Caki2 (cell line): ENCODE measurements at regions not wholly inside any gene's neighbourhood (a gene's known extent, or its start where the extent isn't known, plus 50 kb on each side); places are given as distances from the start of the nearest gene placed in this dataset.
"Not testable (repeated sequence)": the region's sequence is repeated elsewhere in the genome, so short reads cannot be mapped to it uniquely, and the experiment has no call there.

Source experiments
- DNase-seq: peaks from one replicate; pipeline ENCODE4 v3.0.0-alpha.2; 2015; ENCODE audit warnings: low read depth
- in situ Hi-C: cut with HindIII; loops from 2 replicates; pipeline ENCODE4 v1.10.0; 2016; ENCODE audit warnings: low sequenced_read_pairs, low pct_unique_long_range_greater_than_20kb, mixed read lengths

DNA sequence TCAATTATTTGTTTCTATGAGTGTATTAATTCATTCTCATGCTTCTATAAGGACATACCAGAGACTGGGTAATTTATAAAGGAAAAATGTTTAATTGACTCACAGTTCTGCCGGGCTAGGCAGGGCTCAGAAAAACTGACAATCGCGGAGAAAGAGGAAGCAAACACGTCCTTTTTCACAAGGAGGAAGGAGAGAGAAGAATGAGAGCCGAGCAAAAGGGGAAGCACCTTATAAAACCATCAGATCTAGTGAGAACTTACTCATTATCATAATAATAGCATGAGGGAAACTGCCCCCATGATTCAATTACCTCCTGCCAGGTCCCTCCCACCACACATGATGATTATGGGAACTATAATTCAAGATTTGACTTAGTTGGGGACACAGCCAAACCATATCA, 294.0 kb downstream of the DSC3 start:
- no peak for DNase-seq
- in situ Hi-C loops = no loop called here

DNA sequence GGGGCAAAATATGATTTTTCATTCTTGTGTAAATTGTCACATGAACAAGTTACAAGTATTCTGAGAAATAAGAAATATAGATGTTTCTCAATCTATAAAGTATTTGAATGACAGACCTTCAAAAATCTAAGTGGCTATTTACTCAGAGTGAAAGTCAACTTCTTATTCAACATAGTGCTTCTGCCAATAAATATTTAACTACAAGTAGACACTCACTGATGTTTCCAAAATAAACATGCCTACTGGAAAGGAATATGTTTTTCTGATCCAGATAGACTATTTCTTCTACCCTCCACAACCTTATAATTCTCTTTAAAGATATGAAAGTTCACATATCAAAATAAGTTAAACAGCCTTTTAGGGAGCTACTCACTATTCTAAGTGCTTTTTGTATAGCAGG, 296.3 kb downstream of the DSC3 start:
- no peak for DNase-seq
- in situ Hi-C loops = no loop called here

- in situ Hi-C loops = no loop called here
- no peak for DNase-seq
Observed at GRCh38 chr18:30743033-30743432, 299.5 kb downstream of the DSC3 start.

DNA sequence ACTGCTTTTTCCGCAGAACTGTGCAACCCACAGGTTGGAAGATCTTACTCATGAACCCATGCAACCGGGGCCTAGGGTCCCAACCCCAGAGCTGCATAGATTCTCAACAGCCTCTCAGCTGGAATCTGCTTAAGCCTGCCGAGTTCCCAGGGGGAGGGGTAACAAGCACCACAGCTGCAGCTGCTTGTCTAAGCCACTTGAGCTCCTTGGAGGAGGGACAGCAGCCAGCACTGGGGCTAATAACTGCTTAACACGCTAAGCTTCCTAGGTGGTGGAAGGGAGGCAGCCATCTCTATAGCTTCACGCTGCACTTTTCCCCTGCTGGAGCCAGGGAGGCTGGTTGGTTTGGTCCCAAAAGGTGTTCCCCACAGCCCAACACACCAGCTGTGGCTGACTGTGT, 311.6 kb downstream of the DSC3 start:
- in situ Hi-C loops = no loop called here
- no peak for DNase-seq

DNA sequence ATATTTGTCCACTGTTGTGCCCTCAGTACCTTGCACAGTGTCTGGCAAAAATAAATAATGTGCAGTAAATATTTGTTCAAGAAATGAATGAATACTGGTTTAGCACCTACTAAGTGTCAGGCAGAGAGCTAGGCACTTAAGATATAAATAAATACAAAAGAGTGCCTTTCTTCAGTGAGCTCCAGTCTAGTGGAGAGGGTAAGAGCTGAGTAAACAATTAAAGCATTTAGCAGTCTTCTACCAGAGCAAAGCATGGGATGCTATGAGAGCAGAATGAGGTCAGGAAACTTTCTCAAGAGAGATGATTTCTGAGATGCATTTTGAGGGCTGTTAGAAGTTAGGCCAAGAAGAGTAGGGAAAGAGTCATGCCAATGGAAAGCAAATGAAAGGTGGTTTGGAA, 314.7 kb downstream of the DSC3 start:
- in situ Hi-C loops = no loop called here
- no peak for DNase-seq

- in situ Hi-C loops = no loop called here
- DNase-seq = no peak
Observed at GRCh38 chr18:30713299-30713698, 329.2 kb downstream of the DSC3 start.

DNA sequence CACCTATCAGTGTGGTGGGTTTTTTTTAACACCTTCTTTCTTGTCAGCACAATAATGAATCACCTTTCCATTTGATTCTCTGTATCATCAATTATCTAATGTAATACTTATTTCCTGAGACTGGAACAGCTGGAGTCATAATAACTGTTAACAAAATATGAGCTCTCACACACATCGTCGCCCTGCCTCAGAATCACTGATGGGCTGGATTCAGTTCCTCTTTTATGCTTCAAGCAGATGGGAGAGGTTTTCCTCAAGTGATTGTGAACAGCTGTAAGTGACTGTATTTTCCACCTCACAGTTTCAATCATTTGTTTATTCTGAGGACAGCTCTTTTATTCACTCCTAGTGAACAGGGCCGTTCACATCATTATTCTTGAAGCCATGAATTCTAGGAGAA, 330.2 kb downstream of the DSC3 start:
- in situ Hi-C loops = no loop called here
- no peak for DNase-seq

GRCh38 chr18:30709595-30709994, 332.9 kb downstream of the DSC3 start:
- in situ Hi-C loops = no loop called here
- DNase-seq = no peak

DNA sequence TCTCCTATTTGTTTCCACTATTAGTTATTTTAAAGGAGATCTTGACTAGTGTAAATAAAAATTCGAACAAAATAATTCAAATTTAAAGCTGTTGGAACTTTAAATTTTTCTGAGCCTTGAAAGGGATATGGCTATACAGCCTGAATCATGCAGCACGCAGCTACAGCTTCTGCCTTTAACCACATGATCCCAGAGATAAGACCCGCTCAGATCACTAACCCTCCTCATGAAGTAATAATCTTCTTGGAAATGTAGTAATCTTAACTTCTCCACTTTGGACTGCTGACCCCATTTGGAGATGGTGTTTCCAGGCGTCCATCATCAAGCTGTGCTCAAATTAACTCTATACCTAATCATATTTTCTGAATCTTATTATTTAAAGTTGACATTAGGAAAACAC, 336.6 kb downstream of the DSC3 start:
- in situ Hi-C loops = no loop called here
- DNase-seq = no peak

- DNase-seq = no peak
- in situ Hi-C loops = no loop called here
Observed at GRCh38 chr18:30698571-30698970, 344.0 kb downstream of the DSC3 start.

- in situ Hi-C loops = no loop called here
- no peak for DNase-seq
Observed at GRCh38 chr18:30696201-30696600, 346.3 kb downstream of the DSC3 start.

DNA sequence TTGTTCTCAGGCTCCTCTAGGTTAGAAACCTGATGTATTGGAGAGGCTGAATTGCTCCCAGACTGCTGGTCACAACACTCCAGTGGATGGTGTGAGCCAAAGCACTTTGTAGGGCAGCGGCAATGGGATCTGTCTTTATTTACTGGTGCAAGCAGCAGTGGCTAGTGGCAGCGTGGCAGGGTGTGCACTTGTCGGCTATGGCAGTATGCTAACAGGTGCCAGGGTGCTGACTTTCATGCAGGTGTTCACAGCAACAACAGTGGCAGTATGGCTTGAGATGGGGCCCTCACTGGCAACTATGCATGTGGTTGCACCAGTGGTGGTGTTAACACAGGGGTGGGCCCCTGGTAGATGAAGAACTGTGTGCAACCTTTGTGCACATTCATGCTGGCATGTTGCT, 347.8 kb downstream of the DSC3 start:
- in situ Hi-C loops = no loop called here
- DNase-seq = no peak

GRCh38 chr18:30689216-30689615, 353.3 kb downstream of the DSC3 start:
- in situ Hi-C loops = no loop called here
- DNase-seq = no peak

GRCh38 chr18:30687501-30687900, 355.0 kb downstream of the DSC3 start:
- no peak for DNase-seq
- in situ Hi-C loops = no loop called here

DNA sequence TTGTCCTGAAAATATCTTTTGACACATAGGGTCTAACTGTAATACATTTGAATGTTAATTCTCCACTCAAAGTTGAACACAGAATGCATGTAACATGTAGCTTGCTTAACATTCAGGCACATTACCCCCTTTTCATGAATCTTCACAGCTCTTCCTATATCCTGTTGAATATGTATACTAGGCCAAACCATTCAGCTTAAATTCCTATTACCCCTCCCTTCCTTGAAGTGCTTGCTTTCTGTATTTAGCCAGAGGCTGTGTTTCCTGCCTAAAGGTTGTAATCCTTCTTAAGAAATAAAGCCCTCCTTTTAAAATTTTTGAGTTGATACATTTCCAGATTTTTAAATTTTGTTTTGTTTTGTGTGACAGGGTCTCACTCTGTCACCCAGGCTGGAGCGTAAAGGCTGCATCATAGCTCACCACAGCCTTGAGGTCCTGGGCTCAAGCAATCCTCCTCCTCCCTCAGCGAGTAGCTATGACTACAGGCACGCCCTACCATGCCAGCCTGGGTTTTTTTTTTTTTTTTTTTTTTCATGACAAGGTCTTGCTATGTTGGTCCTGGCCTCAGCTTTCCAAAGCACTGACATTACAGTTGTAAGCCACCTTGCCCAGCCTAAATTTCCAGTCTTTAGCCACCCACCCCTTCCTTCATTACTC, 357.6 kb downstream of the DSC3 start:
- in situ Hi-C loops = no loop called here
- no peak for DNase-seq

DNA sequence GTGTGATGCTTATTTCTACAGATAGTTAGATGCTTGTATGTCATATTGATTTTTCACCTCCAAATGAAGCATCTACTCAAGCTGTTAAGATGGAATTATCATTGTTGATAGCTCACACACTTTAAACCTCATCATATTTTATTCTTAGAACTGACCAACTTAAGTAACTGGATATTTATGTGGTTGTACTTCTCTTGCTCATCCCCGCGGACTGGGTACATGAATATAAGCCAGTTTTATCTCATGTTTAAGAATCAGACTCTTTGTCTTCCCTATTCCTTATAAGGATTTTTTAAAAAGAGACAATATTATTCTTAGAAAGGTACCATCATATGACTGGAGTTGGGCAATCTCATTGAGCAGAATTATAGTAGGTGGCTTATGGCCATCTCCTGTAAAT, 358.7 kb downstream of the DSC3 start:
- no peak for DNase-seq
- in situ Hi-C loops = no loop called here

DNA sequence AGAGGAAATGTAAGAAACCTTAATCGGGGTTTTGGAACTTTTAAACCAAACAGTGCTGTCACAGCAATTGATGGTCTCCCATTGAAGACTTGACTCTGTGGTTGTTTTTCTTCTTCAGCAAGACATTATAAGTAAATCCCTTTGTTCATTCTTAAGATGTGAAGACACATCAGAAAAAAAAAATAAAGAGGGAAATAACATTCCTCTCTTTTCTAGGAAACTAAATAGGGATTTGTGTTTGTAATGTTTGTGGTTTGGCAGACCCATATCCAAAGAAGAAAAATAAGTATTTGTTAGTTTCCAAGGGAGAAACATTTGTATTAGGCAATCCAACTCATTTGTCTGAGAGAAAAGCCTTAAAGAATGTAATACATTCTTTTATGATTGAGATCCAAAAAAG, 359.9 kb downstream of the DSC3 start:
- in situ Hi-C loops = no loop called here

GRCh38 chr18:30679285-30679930, 363.1 kb downstream of the DSC3 start:
- no peak for DNase-seq
- in situ Hi-C loops = no loop called here

More for the DNA sequence above, 359.9 kb downstream of the DSC3 start:
- no peak for DNase-seq

DNA sequence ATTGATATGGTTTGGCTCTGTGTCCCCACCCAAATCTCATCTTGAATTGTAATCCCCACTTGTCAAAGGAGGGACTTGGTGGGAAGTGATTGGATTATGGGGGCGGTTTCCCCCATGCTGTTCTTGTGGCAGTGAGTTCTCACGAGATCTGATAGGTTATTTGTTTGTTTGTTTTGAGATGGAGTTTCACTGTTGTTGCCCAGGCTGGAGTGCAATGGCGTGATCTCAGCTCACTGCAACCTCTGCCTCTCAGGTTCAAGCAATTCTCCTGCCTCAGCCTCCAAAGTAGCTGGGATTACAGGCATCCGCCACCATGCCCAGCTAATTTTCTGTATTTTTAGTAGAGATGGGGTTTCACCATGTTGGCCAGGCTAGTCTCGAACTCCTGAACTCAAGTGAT, 364.7 kb downstream of the DSC3 start:
- DNase-seq, in situ Hi-C loops: not testable (repeated sequence)

- no peak for DNase-seq
- in situ Hi-C loops = no loop called here
Observed at GRCh38 chr18:30676053-30676480, 366.5 kb downstream of the DSC3 start.
